Stimulated activated effector memory CD8-positive, alpha-beta T cell treated with anti-CD3 and anti-CD28 coated beads, Interleukin-12 subunit alpha, Interleukin-12 subunit beta, amount 100 ng/mL, for 72 hours (primary cell): ENCODE measurements at regions not wholly inside any gene's neighbourhood (a gene's known extent, or its start where the extent isn't known, plus 50 kb on each side); places are given as distances from the start of the nearest gene placed in this dataset.

Experiments used
- ATAC-seq: fragments of 150-1000 bp; cut with Tn5 transposase; 2 replicates; pipeline ENCODE4 v1.10.0; 2021
- DNase-seq, 2 donors: peaks; one replicate each; pipeline ENCODE4 v3.0.0; 2021 to 2022; ENCODE audit warnings: low spot score in 2 of 2
- H3K27ac Mint-ChIP-seq: one replicate; pipeline ENCODE4 v1.8.0; 2022; ENCODE audit warnings: mild to moderate bottlenecking, mixed read lengths
- H3K36me3 Mint-ChIP-seq: one replicate; pipeline ENCODE4 v1.8.0; 2022; ENCODE audit warnings: mild to moderate bottlenecking, mixed read lengths
- H3K4me1 Mint-ChIP-seq: one replicate; pipeline ENCODE4 v1.8.0; 2022; ENCODE audit warnings: mixed read lengths
- H3K4me3 Mint-ChIP-seq: one replicate; pipeline ENCODE4 v1.8.0; 2022; ENCODE audit warnings: mild to moderate bottlenecking, mixed read lengths
- H3K9me3 Mint-ChIP-seq: one replicate; pipeline ENCODE4 v1.8.0; 2022; ENCODE audit warnings: mixed read lengths

DNA sequence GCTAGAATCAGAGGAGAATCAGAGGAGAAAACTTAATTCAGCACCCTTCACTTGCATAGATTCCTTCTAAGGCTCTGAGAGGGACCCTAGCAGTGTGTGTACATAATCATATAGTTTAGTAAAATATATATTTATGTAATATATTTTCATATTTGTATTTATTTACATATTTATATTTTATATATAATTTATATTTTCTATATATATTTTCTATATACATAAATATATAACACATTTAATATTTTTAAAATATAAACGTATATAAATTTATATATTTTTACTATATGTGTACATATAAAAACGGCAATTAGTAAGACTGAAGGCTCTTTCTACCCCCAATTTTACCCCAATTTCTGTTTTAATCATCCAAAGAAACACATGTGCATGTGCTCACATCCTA is 80.3 kb downstream of the NXPE2 start:
- DNase-seq (no peak), ATAC-seq (no peak)
- Mint-ChIP-seq H3K27ac (no peak overlapping the region), H3K4me3 (no peak overlapping the region), H3K36me3 (no peaks in the 10 kb centered on the region), H3K4me1 (no peaks in the 10 kb centered on the region), H3K9me3 (no peaks in the 10 kb centered on the region)

DNA sequence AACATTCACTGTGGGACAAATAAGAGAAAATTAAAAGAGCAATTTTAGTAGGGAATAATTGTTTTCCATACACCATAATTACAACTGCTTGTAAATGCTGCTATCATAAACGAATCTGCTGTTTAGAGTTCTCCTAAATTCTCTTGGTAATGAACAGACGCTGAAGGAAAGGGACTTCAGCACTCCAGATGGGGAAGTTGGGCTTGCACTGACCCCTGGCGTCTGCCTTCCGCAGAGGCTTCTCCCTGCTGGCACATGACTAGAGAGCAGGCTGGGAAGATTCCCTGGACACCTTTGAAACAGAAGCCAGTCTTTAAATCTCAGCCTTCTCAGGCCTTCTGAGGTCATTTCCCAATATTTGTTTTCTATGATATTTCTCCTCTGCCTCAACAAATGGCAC is 84.1 kb downstream of the NXPE2 start:
- Mint-ChIP-seq H3K9me3 (no peaks in the 10 kb centered on the region), H3K4me3 (no peak overlapping the region), H3K36me3 (no peaks in the 10 kb centered on the region), H3K27ac (no peak overlapping the region), H3K4me1 (no peaks in the 10 kb centered on the region)
- DNase-seq (no peak), ATAC-seq (no peak)

GRCh38 chr11:114764563-114764962 is 86.2 kb downstream of the NXPE2 start:
- Mint-ChIP-seq H3K36me3 (no peaks in the 10 kb centered on the region), H3K4me3 (no peak overlapping the region), H3K4me1 (no peaks in the 10 kb centered on the region), H3K27ac (no peak overlapping the region), H3K9me3 (no peaks in the 10 kb centered on the region)
- DNase-seq (no peak), ATAC-seq (no peak)

- no peaks in the 10 kb centered on the region for H3K36me3 Mint-ChIP-seq
- no peak overlapping the region for H3K27ac Mint-ChIP-seq
- no peaks in the 10 kb centered on the region for H3K9me3 Mint-ChIP-seq
- ATAC-seq, result no peak
- H3K4me1 Mint-ChIP-seq, result no peaks in the 10 kb centered on the region
- no peak overlapping the region for H3K4me3 Mint-ChIP-seq
- DNase-seq, result no peak
These were observed 92.8 kb downstream of the NXPE2 start for GRCh38 chr11:114771172-114771571.

DNA sequence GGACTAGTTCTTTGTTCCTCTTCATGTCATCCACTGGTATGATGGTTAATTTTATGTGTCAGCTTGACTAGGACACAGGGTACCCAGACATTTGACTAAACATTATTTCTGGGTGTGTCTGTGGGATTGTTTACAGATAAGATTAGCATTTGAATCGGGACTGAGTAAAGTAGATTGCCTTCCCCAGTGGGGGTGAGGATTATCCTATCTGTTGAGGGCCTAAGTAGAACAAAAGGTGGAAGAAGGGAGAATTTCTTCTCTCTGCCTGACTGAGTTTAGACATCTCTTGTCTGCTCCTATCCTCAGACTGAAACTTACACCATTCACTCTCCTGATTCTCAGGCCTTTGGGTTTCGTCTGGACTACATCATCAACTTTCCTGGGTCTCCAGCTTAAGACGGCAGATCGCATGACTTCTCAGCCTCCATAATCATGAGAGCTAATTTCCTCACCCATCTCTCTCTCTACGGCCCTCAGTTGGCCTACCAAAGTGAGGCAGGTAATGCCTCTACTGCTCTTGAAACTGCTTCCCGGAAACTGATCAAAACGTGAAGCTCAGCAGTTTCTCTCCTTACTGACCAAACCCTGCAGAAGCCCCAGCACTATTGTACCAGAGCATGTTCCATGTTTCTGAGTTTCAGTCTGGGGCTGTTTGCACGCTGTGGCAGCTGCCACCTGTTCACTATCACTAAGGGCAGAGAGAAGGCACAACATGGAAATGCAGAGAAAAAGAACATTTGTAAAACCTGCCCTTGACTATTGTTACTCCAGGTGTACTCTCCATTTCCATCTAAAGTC is 95.4 kb downstream of the NXPE2 start:
- Mint-ChIP-seq H3K36me3 (no peaks in the 10 kb centered on the region), H3K9me3 (no peaks in the 10 kb centered on the region), H3K4me1 (no peaks in the 10 kb centered on the region)

GRCh38 chr11:114774599-114775361 is 96.5 kb downstream of the NXPE2 start:
- Mint-ChIP-seq H3K27ac (no peak overlapping the region), H3K9me3 (no peaks in the 10 kb centered on the region), H3K4me1 (no peaks in the 10 kb centered on the region), H3K4me3 (no peak overlapping the region), H3K36me3 (no peaks in the 10 kb centered on the region)
- DNase-seq, result peak in 1 of 2 donors; percentile 10
- ATAC-seq, result no peak

More for the DNA sequence above, 95.4 kb downstream of the NXPE2 start:
- Mint-ChIP-seq H3K4me3 (no peak overlapping the region), H3K27ac (no peak overlapping the region)
- DNase-seq, result no peak
- ATAC-seq, result no peak

DNA sequence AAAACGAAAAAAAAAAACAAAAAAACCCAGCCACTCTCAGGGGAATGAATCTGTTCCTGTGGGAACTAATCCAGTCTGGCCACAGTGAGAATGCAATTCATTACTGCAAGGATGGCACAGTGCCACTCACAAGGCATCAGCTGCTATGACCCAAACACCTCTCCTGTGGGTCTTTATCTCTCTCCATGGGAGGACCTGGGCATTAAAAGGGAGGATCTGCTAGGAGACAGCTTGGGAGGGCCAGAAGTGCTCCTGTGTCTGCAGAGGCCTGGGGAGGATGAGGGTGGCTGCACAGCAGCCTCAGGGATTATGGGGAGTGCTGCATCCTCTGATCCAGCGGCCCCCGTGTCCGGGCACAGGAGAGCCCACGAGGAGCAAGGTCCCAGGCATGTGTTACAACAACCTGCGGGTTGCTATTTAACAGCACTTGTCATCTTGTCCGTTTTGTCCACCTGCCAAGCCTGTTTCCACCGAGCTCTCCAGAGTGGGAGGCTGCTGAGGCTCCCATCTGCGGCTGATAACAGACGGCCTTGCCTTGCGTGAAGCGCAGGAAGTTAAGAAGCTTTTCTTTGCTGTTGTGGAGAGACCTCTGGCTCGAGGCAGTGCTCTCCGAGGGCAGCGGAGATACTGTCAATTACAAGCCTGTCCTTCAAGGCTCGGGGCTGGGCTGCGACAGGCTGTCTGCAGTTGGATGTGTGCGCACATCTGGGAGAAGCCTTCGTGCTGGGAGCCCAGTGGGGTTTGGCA is 97.7 kb downstream of the NXPE2 start:
- DNase-seq (no peak), ATAC-seq (no peak)
- no peak overlapping the region for H3K27ac Mint-ChIP-seq
- H3K4me1 Mint-ChIP-seq, result peaks cover 6% of the 10 kb centered on the region
- H3K36me3 Mint-ChIP-seq, result no peaks in the 10 kb centered on the region
- no peak overlapping the region for H3K4me3 Mint-ChIP-seq
- no peaks in the 10 kb centered on the region for H3K9me3 Mint-ChIP-seq

DNA sequence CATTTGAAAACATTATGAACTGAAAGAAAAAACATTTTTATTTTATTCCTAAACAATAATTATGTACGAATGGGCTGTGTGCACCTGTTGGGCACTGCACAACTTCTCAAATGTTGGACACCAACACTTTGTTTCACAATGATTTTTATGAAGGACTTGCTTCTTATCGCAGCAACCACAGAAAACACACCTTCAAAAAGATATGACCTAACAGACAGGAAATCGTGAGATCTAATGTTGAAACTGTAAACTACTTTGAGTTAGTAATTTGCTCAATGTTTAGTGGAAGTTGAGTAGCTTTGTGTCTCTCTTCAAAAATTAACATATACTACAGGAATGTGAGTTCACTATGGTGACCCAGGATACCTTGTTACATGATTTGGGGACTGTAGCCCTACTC is 98.6 kb downstream of the NXPE2 start:
- Mint-ChIP-seq H3K27ac (no peak overlapping the region), H3K36me3 (no peaks in the 10 kb centered on the region), H3K4me3 (no peak overlapping the region), H3K9me3 (no peaks in the 10 kb centered on the region), H3K4me1 (peaks cover 6% of the 10 kb centered on the region)
- DNase-seq (no peak), ATAC-seq (no peak)

GRCh38 chr11:114779189-114779588 is 100.9 kb downstream of the NXPE2 start:
- Mint-ChIP-seq H3K4me1 (peaks cover 6% of the 10 kb centered on the region), H3K36me3 (no peaks in the 10 kb centered on the region), H3K9me3 (no peaks in the 10 kb centered on the region), H3K27ac (no peak overlapping the region), H3K4me3 (no peak overlapping the region)
- DNase-seq, result no peak
- no peak for ATAC-seq

DNA sequence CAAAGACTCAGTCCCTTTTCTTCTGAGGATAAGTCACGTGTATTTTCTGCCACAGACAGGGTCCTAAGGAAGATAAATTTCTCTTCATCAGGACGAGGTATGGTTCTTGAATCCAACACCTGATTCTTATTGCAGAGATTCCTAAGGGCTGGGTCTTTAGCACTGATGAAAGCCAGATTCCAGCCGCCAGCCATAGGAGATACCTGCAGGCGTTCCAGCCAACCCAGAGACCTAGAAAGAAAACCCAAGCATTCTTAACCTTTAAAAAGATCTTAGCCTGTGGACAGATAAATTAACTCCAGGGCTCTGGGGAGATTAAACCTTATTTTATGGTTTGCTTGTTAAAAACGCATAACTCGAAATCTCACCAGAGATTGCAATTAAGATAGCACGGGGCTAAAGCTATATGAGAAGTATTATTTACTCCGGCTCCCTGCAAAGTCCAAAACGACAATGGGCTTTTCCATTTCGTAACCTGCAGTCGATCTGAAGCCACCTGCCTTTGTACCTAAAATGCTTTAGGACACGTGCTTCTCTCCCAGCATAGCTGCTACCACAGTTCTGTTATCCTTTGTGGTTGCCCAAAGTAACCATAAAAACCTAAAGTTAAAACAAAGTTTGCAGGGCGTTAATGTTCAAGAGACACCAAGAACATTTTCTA is 104.5 kb downstream of the NXPE2 start:
- Mint-ChIP-seq H3K4me3 (no peak overlapping the region), H3K36me3 (no peaks in the 10 kb centered on the region)
- ATAC-seq, result no peak

DNA sequence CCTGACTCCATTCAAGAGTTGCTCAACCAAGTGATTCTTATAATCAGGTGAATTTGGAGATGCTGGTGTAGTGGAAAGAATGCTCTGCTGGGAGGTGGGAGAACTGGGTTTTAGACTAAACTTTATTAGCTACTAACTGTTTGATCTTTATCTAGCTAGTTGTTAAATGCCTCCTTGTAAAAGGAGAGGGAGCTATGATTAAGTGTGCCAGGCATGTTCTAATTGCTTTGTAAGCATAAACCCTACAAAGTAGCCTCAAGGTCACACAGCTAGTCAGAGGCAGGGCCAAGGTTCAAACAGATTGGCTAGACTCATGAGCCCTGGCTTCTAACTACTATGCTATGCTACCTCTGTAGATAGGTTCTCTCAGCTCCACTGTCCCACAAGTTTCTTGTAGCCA is 105.5 kb downstream of the NXPE2 start:
- no peak overlapping the region for H3K27ac Mint-ChIP-seq
- DNase-seq, result no peak
- no peak for ATAC-seq
- peaks cover 6% of the 10 kb centered on the region for H3K4me1 Mint-ChIP-seq
- H3K36me3 Mint-ChIP-seq, result no peaks in the 10 kb centered on the region
- no peaks in the 10 kb centered on the region for H3K9me3 Mint-ChIP-seq
- H3K4me3 Mint-ChIP-seq, result no peak overlapping the region

More for the DNA sequence above, 104.5 kb downstream of the NXPE2 start:
- no peaks in the 10 kb centered on the region for H3K9me3 Mint-ChIP-seq
- H3K27ac Mint-ChIP-seq, result no peak overlapping the region
- peaks cover 6% of the 10 kb centered on the region for H3K4me1 Mint-ChIP-seq
- no peak for DNase-seq

GRCh38 chr11:114784216-114784615 is 105.9 kb downstream of the NXPE2 start:
- H3K27ac Mint-ChIP-seq, result no peak overlapping the region

GRCh38 chr11:114784891-114785290 is 106.6 kb downstream of the NXPE2 start:
- Mint-ChIP-seq H3K4me3 (no peak overlapping the region), H3K36me3 (no peaks in the 10 kb centered on the region), H3K4me1 (peaks cover 6% of the 10 kb centered on the region), H3K9me3 (no peaks in the 10 kb centered on the region), H3K27ac (no peak overlapping the region)
- DNase-seq (no peak), ATAC-seq (no peak)

More at GRCh38 chr11:114784216-114784615, 105.9 kb downstream of the NXPE2 start:
- DNase-seq, result no peak
- Mint-ChIP-seq H3K4me1 (peaks cover 6% of the 10 kb centered on the region), H3K4me3 (no peak overlapping the region), H3K36me3 (no peaks in the 10 kb centered on the region), H3K9me3 (no peaks in the 10 kb centered on the region)
- no peak for ATAC-seq

GRCh38 chr11:114785820-114786219 is 107.5 kb downstream of the NXPE2 start:
- ATAC-seq, result no peak
- no peak overlapping the region for H3K27ac Mint-ChIP-seq

GRCh38 chr11:114787126-114787525 is 108.8 kb downstream of the NXPE2 start:
- ATAC-seq (no peak), DNase-seq (no peak)
- Mint-ChIP-seq H3K27ac (no peak overlapping the region), H3K4me3 (no peak overlapping the region), H3K36me3 (no peaks in the 10 kb centered on the region), H3K4me1 (no peaks in the 10 kb centered on the region), H3K9me3 (no peaks in the 10 kb centered on the region)

More at GRCh38 chr11:114785820-114786219, 107.5 kb downstream of the NXPE2 start:
- Mint-ChIP-seq H3K4me1 (no peaks in the 10 kb centered on the region), H3K9me3 (no peaks in the 10 kb centered on the region), H3K36me3 (no peaks in the 10 kb centered on the region), H3K4me3 (no peak overlapping the region)
- no peak for DNase-seq
